Parathyroid adenoma (tissue), 2 donors: ENCODE measurements at regions not wholly inside any gene's neighbourhood (a gene's known extent, or its start where the extent isn't known, plus 50 kb on each side); places are given as distances from the start of the nearest gene placed in this dataset.

ENCODE experiments used
- H2AFZ ChIP-seq: fragments of 300-600 bp; sonication (generic); one replicate; pipeline ENCODE4 v1.7.0; 2017; ENCODE audit warnings: antibody characterized with exemption, mild to moderate bottlenecking
- H3K27ac ChIP-seq: fragments of 300-600 bp; sonication (generic); one replicate; pipeline ENCODE4 v1.7.0; 2017
- H3K27me3 ChIP-seq: fragments of 300-600 bp; sonication (generic); one replicate; pipeline ENCODE4 v1.7.0; 2017; ENCODE audit warnings: low read length; ENCODE audit not compliant: control insufficient read depth, insufficient read depth
- H3K36me3 ChIP-seq: fragments of 300-600 bp; sonication (generic); one replicate; pipeline ENCODE4 v1.7.0; 2017; ENCODE audit warnings: low read length; ENCODE audit not compliant: control insufficient read depth, insufficient read depth
- H3K4me1 ChIP-seq: fragments of 300-600 bp; sonication (generic); one replicate; pipeline ENCODE4 v1.7.0; 2017; ENCODE audit warnings: control low read depth
- H3K4me2 ChIP-seq: fragments of 300-600 bp; sonication (generic); one replicate; pipeline ENCODE4 v1.7.0; 2017; ENCODE audit warnings: low read length
- H3K4me3 ChIP-seq: fragments of 300-600 bp; sonication (generic); one replicate; pipeline ENCODE4 v1.7.0; 2017; ENCODE audit warnings: low read depth, low read length
- H3K79me2 ChIP-seq: fragments of 300-600 bp; sonication (generic); one replicate; pipeline ENCODE4 v1.7.0; 2017; ENCODE audit warnings: control low read depth
- H3K9ac ChIP-seq: fragments of 300-600 bp; sonication (generic); one replicate; pipeline ENCODE4 v1.7.0; 2017; ENCODE audit warnings: mild to moderate bottlenecking
- H3K9me3 ChIP-seq: fragments of 300-600 bp; sonication (generic); one replicate; pipeline ENCODE4 v1.7.0; 2017; ENCODE audit warnings: low read length; ENCODE audit not compliant: control insufficient read depth
- TF ChIP-seq, protein P1 (sequence below): fragments of 300-600 bp; sonication (generic); IDR thresholded peaks from one replicate; pipeline ENCODE4 v1.7.0; 2017; ENCODE audit warnings: antibody characterized with exemption, mild to moderate bottlenecking
- donor health status: primary hyperparathyroidism.

DNA sequence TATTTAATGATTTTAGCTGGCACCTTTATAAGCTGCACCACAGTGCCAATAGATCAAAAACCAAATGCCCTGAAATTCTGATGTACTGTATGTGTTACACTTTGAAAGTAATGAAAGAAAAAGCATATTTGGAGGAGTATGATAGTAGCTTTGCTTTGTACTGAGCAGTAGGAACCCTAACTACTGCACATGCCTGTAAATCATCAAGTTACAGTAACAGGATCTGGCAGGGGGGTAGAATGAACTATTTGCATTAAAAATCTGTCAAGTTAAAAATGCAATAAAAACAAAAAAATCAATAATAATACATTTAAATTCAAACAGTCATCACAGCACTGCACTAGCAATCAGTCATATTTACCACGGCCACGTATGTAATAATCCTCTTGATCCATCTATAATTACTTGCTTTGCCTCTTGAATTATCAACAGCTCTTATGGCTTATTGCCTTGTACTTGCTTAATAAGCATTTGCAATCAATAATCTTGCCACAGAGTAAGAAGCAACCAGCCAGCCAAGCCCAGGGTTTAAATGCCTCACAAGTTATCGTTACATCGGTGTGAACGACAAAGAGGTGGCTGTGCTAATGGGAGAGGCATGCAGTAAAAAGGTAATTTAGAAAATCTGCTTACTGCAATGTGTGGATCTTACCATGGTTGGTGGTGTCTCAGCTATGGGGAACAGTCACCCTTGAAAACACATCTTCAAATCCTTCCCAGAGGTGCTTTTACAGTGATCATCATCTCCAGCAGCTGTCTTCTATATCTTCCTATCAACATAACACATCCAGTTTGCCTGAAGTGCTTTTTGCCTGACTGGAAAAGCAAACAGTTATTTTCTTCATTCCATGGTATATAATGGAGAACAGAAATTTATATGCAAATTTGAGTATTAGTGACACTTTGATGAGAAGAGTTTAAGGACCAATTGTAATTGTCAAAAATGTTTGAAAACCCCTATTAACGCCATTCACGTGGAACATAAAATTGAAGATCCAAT lies 1812.1 kb upstream of the ADGRL3 start:
- Histone ChIP-seq H3K4me1 (no peaks in the 10 kb centered on the region), H3K4me3 (no peak overlapping the region), H3K36me3 (no peaks in the 10 kb centered on the region), H3K27ac (no peak overlapping the region), H3K4me2 (no peak overlapping the region), H3K79me2 (no peaks in the 10 kb centered on the region), H3K27me3 (no peaks in the 10 kb centered on the region), H3K9ac (no peak overlapping the region), H2AFZ (no peak overlapping the region), H3K9me3 (no peaks in the 10 kb centered on the region)
- TF ChIP-seq, protein P1, sequence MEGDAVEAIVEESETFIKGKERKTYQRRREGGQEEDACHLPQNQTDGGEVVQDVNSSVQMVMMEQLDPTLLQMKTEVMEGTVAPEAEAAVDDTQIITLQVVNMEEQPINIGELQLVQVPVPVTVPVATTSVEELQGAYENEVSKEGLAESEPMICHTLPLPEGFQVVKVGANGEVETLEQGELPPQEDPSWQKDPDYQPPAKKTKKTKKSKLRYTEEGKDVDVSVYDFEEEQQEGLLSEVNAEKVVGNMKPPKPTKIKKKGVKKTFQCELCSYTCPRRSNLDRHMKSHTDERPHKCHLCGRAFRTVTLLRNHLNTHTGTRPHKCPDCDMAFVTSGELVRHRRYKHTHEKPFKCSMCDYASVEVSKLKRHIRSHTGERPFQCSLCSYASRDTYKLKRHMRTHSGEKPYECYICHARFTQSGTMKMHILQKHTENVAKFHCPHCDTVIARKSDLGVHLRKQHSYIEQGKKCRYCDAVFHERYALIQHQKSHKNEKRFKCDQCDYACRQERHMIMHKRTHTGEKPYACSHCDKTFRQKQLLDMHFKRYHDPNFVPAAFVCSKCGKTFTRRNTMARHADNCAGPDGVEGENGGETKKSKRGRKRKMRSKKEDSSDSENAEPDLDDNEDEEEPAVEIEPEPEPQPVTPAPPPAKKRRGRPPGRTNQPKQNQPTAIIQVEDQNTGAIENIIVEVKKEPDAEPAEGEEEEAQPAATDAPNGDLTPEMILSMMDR: no peak

DNA sequence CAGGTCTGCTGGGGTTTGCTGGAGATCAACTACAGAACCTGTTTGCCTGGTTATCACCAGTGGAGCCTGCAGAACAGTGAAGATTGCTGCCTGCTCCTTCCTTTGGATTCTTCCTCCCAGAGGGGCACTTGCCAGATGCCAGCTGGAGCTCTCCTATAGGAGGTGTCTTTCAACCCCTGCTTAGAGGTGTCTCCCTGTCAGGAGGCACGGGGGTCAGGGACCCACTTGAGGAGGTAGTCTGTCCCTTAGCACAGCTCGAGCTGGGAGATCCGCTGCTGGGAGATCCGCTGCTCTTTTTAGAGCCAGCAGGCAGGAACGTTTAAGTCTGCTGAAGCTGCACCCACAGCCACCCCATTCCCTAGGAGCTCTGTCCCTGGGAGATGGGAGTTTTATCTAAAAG lies 1806.3 kb upstream of the ADGRL3 start:
- H2AFZ ChIP-seq: no peak overlapping the region
- no peaks in the 10 kb centered on the region for H3K9me3 ChIP-seq
- TF ChIP-seq, protein P1: no peak
- H3K79me2 ChIP-seq: no peaks in the 10 kb centered on the region
- no peaks in the 10 kb centered on the region for H3K27me3 ChIP-seq
- H3K4me3 ChIP-seq: no peak overlapping the region
- H3K4me2 ChIP-seq: no peak overlapping the region
- no peak overlapping the region for H3K27ac ChIP-seq
- no peak overlapping the region for H3K9ac ChIP-seq
- no peaks in the 10 kb centered on the region for H3K36me3 ChIP-seq
- H3K4me1 ChIP-seq: no peaks in the 10 kb centered on the region

DNA sequence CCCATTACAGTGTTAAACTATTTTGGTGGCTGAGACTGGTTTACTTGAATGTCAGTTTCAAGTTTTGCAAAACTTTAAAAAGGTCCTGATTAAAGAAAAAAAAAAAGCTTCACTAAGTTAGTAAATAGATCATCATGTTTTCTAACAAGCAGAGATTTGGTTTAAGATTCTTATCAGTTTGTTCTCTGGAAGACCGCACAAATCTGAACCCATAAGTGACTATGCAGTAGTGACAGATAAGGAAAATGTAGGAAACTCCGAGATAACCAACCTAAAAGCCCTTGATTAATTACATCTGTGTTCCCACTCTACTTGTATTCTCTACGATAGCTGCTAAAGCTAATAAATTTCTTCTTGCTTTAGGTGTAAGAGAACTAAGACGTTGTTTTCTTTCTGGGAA lies 1799.8 kb upstream of the ADGRL3 start:
- Histone ChIP-seq H3K79me2 (no peaks in the 10 kb centered on the region), H3K36me3 (no peaks in the 10 kb centered on the region), H2AFZ (no peak overlapping the region), H3K4me3 (no peak overlapping the region), H3K4me1 (no peaks in the 10 kb centered on the region), H3K27ac (no peak overlapping the region), H3K4me2 (no peak overlapping the region), H3K9ac (no peak overlapping the region), H3K9me3 (no peaks in the 10 kb centered on the region), H3K27me3 (no peaks in the 10 kb centered on the region)
- TF ChIP-seq, protein P1: no peak

DNA sequence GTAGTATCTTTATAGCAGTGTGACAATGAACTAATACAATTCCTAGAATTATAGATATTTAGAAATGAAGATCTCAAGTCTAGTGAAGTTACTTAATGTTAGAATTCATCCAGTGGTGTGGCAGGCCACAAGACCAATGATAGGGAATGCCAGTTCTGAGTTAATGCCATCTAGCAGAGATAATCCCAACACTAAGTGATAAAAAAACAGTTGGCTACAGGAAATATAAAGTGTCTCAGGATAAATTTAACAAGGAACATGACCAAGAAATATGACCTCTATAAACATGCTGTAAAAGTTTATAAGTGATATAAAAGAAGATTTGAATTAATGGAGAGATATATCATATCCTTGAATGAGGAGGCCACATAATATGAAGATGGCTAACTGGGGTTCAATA lies 1790.5 kb upstream of the ADGRL3 start:
- no peak overlapping the region for H3K9ac ChIP-seq
- no peaks in the 10 kb centered on the region for H3K79me2 ChIP-seq
- H3K9me3 ChIP-seq: no peaks in the 10 kb centered on the region
- no peak overlapping the region for H2AFZ ChIP-seq
- no peak overlapping the region for H3K27ac ChIP-seq
- TF ChIP-seq, protein P1: no peak
- no peaks in the 10 kb centered on the region for H3K36me3 ChIP-seq
- no peak overlapping the region for H3K4me3 ChIP-seq
- no peaks in the 10 kb centered on the region for H3K27me3 ChIP-seq
- H3K4me1 ChIP-seq: no peaks in the 10 kb centered on the region
- no peak overlapping the region for H3K4me2 ChIP-seq
